ENCODE measurements at regions not wholly inside any gene's neighbourhood (a gene's known extent, or its start where the extent isn't known, plus 50 kb on each side); places are given as distances from the start of the nearest gene placed in this dataset.

GRCh38 chr1:229064320-229065168, 206.4 kb upstream of the RAB4A start:
- no peak for DNase-seq (ENCODE audit: insufficient read length, low spot score)
- no peak for FAIRE-seq
- TF ChIP-seq SPI1 (IDR thresholded peaks at IDR 0.05; ENCODE audit: low read depth, low read length), result no peak
- no peak for TF ChIP-seq TAF1 (IDR thresholded peaks at IDR 0.05; ENCODE audit: low read depth, low read length)
- no peak for TF ChIP-seq POLR2AphosphoS5 (IDR thresholded peaks at IDR 0.05; ENCODE audit: low read depth, low read length)
- no peak for TF ChIP-seq PAX5 (IDR thresholded peaks at IDR 0.05; ENCODE audit: insufficient read depth, low read length, severe bottlenecking)
- no peak for TF ChIP-seq POLR2A (IDR thresholded peaks at IDR 0.05; ENCODE audit: low read depth, low read length)
- no peak for TF ChIP-seq POU2F2 (IDR thresholded peaks at IDR 0.05; ENCODE audit: low read depth, low read length)

GRCh38 chr1:229065613-229066012, 205.3 kb upstream of the RAB4A start:
- DNase-seq (ENCODE audit: insufficient read length, low spot score) (no peak), FAIRE-seq (no peak)
- no peak for TF ChIP-seq POLR2AphosphoS5 (IDR thresholded peaks at IDR 0.05; ENCODE audit: low read depth, low read length)

GRCh38 chr1:229066591-229066990, 204.3 kb upstream of the RAB4A start:
- DNase-seq (ENCODE audit: insufficient read length, low spot score) (no peak), FAIRE-seq (no peak)
- no peak for TF ChIP-seq POLR2AphosphoS5 (IDR thresholded peaks at IDR 0.05; ENCODE audit: low read depth, low read length)
- TF ChIP-seq POU2F2 (IDR thresholded peaks at IDR 0.05; ENCODE audit: low read depth, low read length), result no peak

- DNase-seq (ENCODE audit: insufficient read length, low spot score) (no peak), FAIRE-seq (no peak)
- TF ChIP-seq SPI1 (IDR thresholded peaks at IDR 0.05; ENCODE audit: low read depth, low read length) (no peak), POLR2AphosphoS5 (IDR thresholded peaks at IDR 0.05; ENCODE audit: low read depth, low read length) (no peak), POU2F2 (IDR thresholded peaks at IDR 0.05; ENCODE audit: low read depth, low read length) (no peak), TAF1 (IDR thresholded peaks at IDR 0.05; ENCODE audit: low read depth, low read length) (no peak), POLR2A (IDR thresholded peaks at IDR 0.05; ENCODE audit: low read depth, low read length) (no peak), PAX5 (IDR thresholded peaks at IDR 0.05; ENCODE audit: insufficient read depth, low read length, severe bottlenecking) (no peak)
Observed at GRCh38 chr1:229067546-229067945, 203.4 kb upstream of the RAB4A start.

GRCh38 chr1:229068270-229068987, 202.5 kb upstream of the RAB4A start:
- no peak for DNase-seq (ENCODE audit: insufficient read length, low spot score)
- TF ChIP-seq POLR2AphosphoS5 (IDR thresholded peaks at IDR 0.05; ENCODE audit: low read depth, low read length) (no peak), POLR2A (IDR thresholded peaks at IDR 0.05; ENCODE audit: low read depth, low read length) (no peak), TAF1 (IDR thresholded peaks at IDR 0.05; ENCODE audit: low read depth, low read length) (no peak), PAX5 (IDR thresholded peaks at IDR 0.05; ENCODE audit: insufficient read depth, low read length, severe bottlenecking) (no peak), POU2F2 (IDR thresholded peaks at IDR 0.05; ENCODE audit: low read depth, low read length) (no peak)
- FAIRE-seq, result no peak

- FAIRE-seq (no peak), DNase-seq (ENCODE audit: insufficient read length, low spot score) (no peak)
- no peak for TF ChIP-seq SPI1 (IDR thresholded peaks at IDR 0.05; ENCODE audit: low read depth, low read length)
- no peak for TF ChIP-seq POLR2AphosphoS5 (IDR thresholded peaks at IDR 0.05; ENCODE audit: low read depth, low read length)
- no peak for TF ChIP-seq POU2F2 (IDR thresholded peaks at IDR 0.05; ENCODE audit: low read depth, low read length)
- TF ChIP-seq POLR2A (IDR thresholded peaks at IDR 0.05; ENCODE audit: low read depth, low read length), result no peak
- TF ChIP-seq PAX5 (IDR thresholded peaks at IDR 0.05; ENCODE audit: insufficient read depth, low read length, severe bottlenecking), result no peak
- no peak for TF ChIP-seq TAF1 (IDR thresholded peaks at IDR 0.05; ENCODE audit: low read depth, low read length)
Observed at GRCh38 chr1:229069176-229069575, 201.7 kb upstream of the RAB4A start.

- FAIRE-seq (no peak), DNase-seq (ENCODE audit: insufficient read length, low spot score) (no peak)
- TF ChIP-seq SPI1 (IDR thresholded peaks at IDR 0.05; ENCODE audit: low read depth, low read length), result no peak
- TF ChIP-seq POLR2AphosphoS5 (IDR thresholded peaks at IDR 0.05; ENCODE audit: low read depth, low read length), result no peak
- TF ChIP-seq POU2F2 (IDR thresholded peaks at IDR 0.05; ENCODE audit: low read depth, low read length), result no peak
- TF ChIP-seq POLR2A (IDR thresholded peaks at IDR 0.05; ENCODE audit: low read depth, low read length), result no peak
- TF ChIP-seq TAF1 (IDR thresholded peaks at IDR 0.05; ENCODE audit: low read depth, low read length), result no peak
- TF ChIP-seq PAX5 (IDR thresholded peaks at IDR 0.05; ENCODE audit: insufficient read depth, low read length, severe bottlenecking), result no peak
Observed at GRCh38 chr1:229070168-229070567, 200.7 kb upstream of the RAB4A start.

GRCh38 chr1:229073251-229073650, 197.7 kb upstream of the RAB4A start:
- no peak for TF ChIP-seq TAF1 (IDR thresholded peaks at IDR 0.05; ENCODE audit: low read depth, low read length)
- TF ChIP-seq SPI1 (IDR thresholded peaks at IDR 0.05; ENCODE audit: low read depth, low read length), result no peak
- no peak for TF ChIP-seq POU2F2 (IDR thresholded peaks at IDR 0.05; ENCODE audit: low read depth, low read length)
- TF ChIP-seq PAX5 (IDR thresholded peaks at IDR 0.05; ENCODE audit: insufficient read depth, low read length, severe bottlenecking), result no peak
- no peak for TF ChIP-seq POLR2AphosphoS5 (IDR thresholded peaks at IDR 0.05; ENCODE audit: low read depth, low read length)
- TF ChIP-seq POLR2A (IDR thresholded peaks at IDR 0.05; ENCODE audit: low read depth, low read length), result no peak
- FAIRE-seq, result no peak

GRCh38 chr1:229075217-229075616, 195.7 kb upstream of the RAB4A start:
- TF ChIP-seq POLR2A (IDR thresholded peaks at IDR 0.05; ENCODE audit: low read depth, low read length), result no peak
- TF ChIP-seq POU2F2 (IDR thresholded peaks at IDR 0.05; ENCODE audit: low read depth, low read length), result no peak
- no peak for TF ChIP-seq SPI1 (IDR thresholded peaks at IDR 0.05; ENCODE audit: low read depth, low read length)
- no peak for TF ChIP-seq PAX5 (IDR thresholded peaks at IDR 0.05; ENCODE audit: insufficient read depth, low read length, severe bottlenecking)
- no peak for TF ChIP-seq TAF1 (IDR thresholded peaks at IDR 0.05; ENCODE audit: low read depth, low read length)
- TF ChIP-seq POLR2AphosphoS5 (IDR thresholded peaks at IDR 0.05; ENCODE audit: low read depth, low read length), result no peak
- no peak for DNase-seq (ENCODE audit: insufficient read length, low spot score)

More at GRCh38 chr1:229073251-229073650, 197.7 kb upstream of the RAB4A start:
- DNase-seq (ENCODE audit: insufficient read length, low spot score), result no peak

More at GRCh38 chr1:229075217-229075616, 195.7 kb upstream of the RAB4A start:
- FAIRE-seq, result no peak

Measured in GM12891 (cell line).